ENCODE measurements at regions not wholly inside any gene's neighbourhood (a gene's known extent, or its start where the extent isn't known, plus 50 kb on each side); places are given as distances from the start of the nearest gene placed in this dataset.

DNA sequence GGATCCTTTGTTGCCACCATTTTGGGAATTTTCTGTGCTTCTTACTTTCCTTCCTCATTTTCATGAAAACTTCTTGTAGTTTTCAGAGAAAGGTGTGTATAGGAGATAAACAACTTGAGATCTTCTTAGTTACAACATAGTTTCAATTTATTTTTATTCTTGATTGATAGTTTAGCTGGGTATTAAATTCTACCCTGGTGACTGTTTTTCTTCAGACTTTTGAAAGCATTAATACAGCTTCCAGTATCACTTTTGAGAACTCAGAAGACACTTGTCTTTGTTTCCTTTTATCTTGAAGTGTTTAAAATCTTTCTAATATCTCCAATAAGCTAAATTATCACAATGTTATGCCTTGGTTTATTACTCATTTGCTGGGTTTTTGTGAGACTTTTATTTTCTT lies 167.5 kb upstream of the DPP10 start:
- TF ChIP-seq, protein P1, sequence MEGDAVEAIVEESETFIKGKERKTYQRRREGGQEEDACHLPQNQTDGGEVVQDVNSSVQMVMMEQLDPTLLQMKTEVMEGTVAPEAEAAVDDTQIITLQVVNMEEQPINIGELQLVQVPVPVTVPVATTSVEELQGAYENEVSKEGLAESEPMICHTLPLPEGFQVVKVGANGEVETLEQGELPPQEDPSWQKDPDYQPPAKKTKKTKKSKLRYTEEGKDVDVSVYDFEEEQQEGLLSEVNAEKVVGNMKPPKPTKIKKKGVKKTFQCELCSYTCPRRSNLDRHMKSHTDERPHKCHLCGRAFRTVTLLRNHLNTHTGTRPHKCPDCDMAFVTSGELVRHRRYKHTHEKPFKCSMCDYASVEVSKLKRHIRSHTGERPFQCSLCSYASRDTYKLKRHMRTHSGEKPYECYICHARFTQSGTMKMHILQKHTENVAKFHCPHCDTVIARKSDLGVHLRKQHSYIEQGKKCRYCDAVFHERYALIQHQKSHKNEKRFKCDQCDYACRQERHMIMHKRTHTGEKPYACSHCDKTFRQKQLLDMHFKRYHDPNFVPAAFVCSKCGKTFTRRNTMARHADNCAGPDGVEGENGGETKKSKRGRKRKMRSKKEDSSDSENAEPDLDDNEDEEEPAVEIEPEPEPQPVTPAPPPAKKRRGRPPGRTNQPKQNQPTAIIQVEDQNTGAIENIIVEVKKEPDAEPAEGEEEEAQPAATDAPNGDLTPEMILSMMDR (IDR thresholded peaks at IDR 0.05; ENCODE audit: low read length), result no peak
- no peak for TF ChIP-seq EZH2 (IDR thresholded peaks at IDR 0.05; ENCODE audit: borderline replicate concordance, low read length)

Measured in OCI-LY1 (cell line).